Endothelial cell of umbilical vein (primary cell): ENCODE measurements at regions not wholly inside any gene's neighbourhood (a gene's known extent, or its start where the extent isn't known, plus 50 kb on each side); places are given as distances from the start of the nearest gene placed in this dataset.

Experiments
- BruUV-seq: library from RNA; stranded (reverse); fragments of 400-500 nt; replicated peaks from 2 replicates; lab custom pipeline; 2021; lab: Mats Ljungman, UMichigan
- CTCF ChIA-PET: fragments of 300-600, 350-600 bp; sonication (Branson Sonifier 250); formaldehyde crosslinking; loops from one replicate; lab custom pipeline; 2021; ENCODE audit warnings: antibody characterized with exemption, inconsistent platforms; lab: Charles Lee
- POLR2A ChIA-PET: fragments of 300-600, 350-600 bp; sonication (Branson Sonifier 250); formaldehyde crosslinking; loops from one replicate; lab custom pipeline; 2021; ENCODE audit warnings: antibody characterized with exemption, inconsistent platforms; lab: Charles Lee
- DNase-seq: peaks from one replicate; pipeline ENCODE4 v3.0.0-alpha.2; 2011; ENCODE audit warnings: low read depth, low spot score
- FAIRE-seq: peaks from 2 replicates; lab custom pipeline; 2011; peaks lifted over from hg19 to GRCh38; lab: Jason Lieb, UNC
- H2AFZ ChIP-seq: 2 replicates; pipeline ENCODE4 v1.6.0; 2012; ENCODE audit warnings: low read depth, low read length, control low read depth, inconsistent platforms
- H3K27ac ChIP-seq: 2 replicates; pipeline ENCODE4 v1.5.1; 2011; ENCODE audit warnings: low read depth, mild to moderate bottlenecking, control low read depth, low read length, moderate library complexity; ENCODE audit not compliant: insufficient read depth
- H3K27me3 ChIP-seq, 2 experiments: 2 replicates each; pipeline versions ENCODE4 v1.6.0 to v1.6.1; 2011; ENCODE audit warnings: low read length in 2 of 2, mixed read lengths in 1 of 2; ENCODE audit not compliant: control insufficient read depth in 2 of 2, insufficient read depth in 2 of 2
- H3K36me3 ChIP-seq, 2 experiments: 2 replicates in 1 of 2; 3 replicates in 1 of 2; pipeline ENCODE4 v1.5.1; 2011; ENCODE audit warnings: low read length in 2 of 2, mild to moderate bottlenecking in 1 of 2, moderate library complexity in 1 of 2; ENCODE audit not compliant: control insufficient read depth in 2 of 2, insufficient read depth in 2 of 2; ENCODE audit errors: extremely low read depth in 1 of 2
- H3K4me1 ChIP-seq: 3 replicates; pipeline ENCODE4 v1.5.1; 2011; ENCODE audit warnings: mild to moderate bottlenecking, low read length; ENCODE audit not compliant: control insufficient read depth, insufficient read depth; ENCODE audit errors: extremely low read depth
- H3K4me2 ChIP-seq: 2 replicates; pipeline ENCODE4 v1.6.1; 2011; ENCODE audit warnings: low read length, control low read depth, mixed read lengths; ENCODE audit not compliant: insufficient read depth
- H3K4me3 ChIP-seq, 3 experiments: fragments of 200-600 bp in 1 of 3; sonication (generic), shearing (Covaris generic) in 1 of 3; replicated peaks in 1 of 3; 2 replicates each; pipeline ENCODE4 v1.5.1; 2011 to 2016; ENCODE audit warnings: control low read depth in 3 of 3, low read length in 3 of 3, mild to moderate bottlenecking in 2 of 3, inconsistent platforms in 1 of 3, low read depth in 1 of 3, moderate library complexity in 1 of 3; ENCODE audit not compliant: insufficient read depth in 1 of 3
- H3K79me2 ChIP-seq: 2 replicates; pipeline ENCODE4 v1.6.0; 2012; ENCODE audit warnings: low read length, inconsistent platforms; ENCODE audit not compliant: control insufficient read depth, insufficient read depth
- H3K9ac ChIP-seq: replicated peaks from 2 replicates; pipeline ENCODE3; 2011; ENCODE audit warnings: low read length, control low read depth; ENCODE audit not compliant: insufficient read depth; ENCODE audit errors: extremely low read depth
- H3K9me1 ChIP-seq: replicated peaks from 3 replicates; pipeline ENCODE4 v1.6.0; 2011; ENCODE audit warnings: mild to moderate bottlenecking, low read length; ENCODE audit not compliant: control insufficient read depth, insufficient read depth; ENCODE audit errors: extremely low read depth
- H3K9me3 ChIP-seq: replicated peaks from 2 replicates; pipeline ENCODE4 v1.5.1; 2012; ENCODE audit warnings: low read length, inconsistent platforms; ENCODE audit not compliant: control insufficient read depth, insufficient read depth
- H4K20me1 ChIP-seq: replicated peaks from 2 replicates; pipeline ENCODE3; 2011; ENCODE audit warnings: mild to moderate bottlenecking, low read length; ENCODE audit not compliant: control insufficient read depth, insufficient read depth; ENCODE audit errors: extremely low read depth
- CTCF ChIP-seq, 2 donors: IDR thresholded peaks; 1 replicate in 1 of 2; 2 replicates in 1 of 2; pipeline ENCODE4 v1.5.1; 2011; ENCODE audit warnings: low read length in 2 of 2, mild to moderate bottlenecking in 2 of 2, moderate library complexity in 2 of 2, control low read depth in 1 of 2, inconsistent platforms in 1 of 2, low read depth in 1 of 2; ENCODE audit not compliant: insufficient read depth in 1 of 2; ENCODE audit errors: extremely low read depth in 1 of 2
- EZH2 ChIP-seq: IDR thresholded peaks from 2 replicates; pipeline ENCODE4 v1.6.1; 2012; ENCODE audit warnings: borderline replicate concordance, low read depth, mild to moderate bottlenecking, moderate library complexity, low read length, inconsistent platforms; ENCODE audit not compliant: severe bottlenecking
- FOS ChIP-seq: IDR thresholded peaks from 2 replicates; pipeline ENCODE4 v1.6.1; 2011; ENCODE audit warnings: mild to moderate bottlenecking, low read length, moderate library complexity, borderline replicate concordance; ENCODE audit not compliant: insufficient read depth
- GATA2 ChIP-seq: IDR thresholded peaks from 2 replicates; pipeline ENCODE4 v1.7.0; 2011; ENCODE audit warnings: low read depth, mild to moderate bottlenecking, moderate library complexity, mixed read lengths, low read length; ENCODE audit not compliant: insufficient read length, insufficient read depth
- JUN ChIP-seq: IDR thresholded peaks from 2 replicates; pipeline ENCODE4 v1.6.1; 2011; ENCODE audit warnings: borderline replicate concordance, low read depth; ENCODE audit not compliant: insufficient read length, insufficient read depth
- MAX ChIP-seq: IDR thresholded peaks from 2 replicates; pipeline ENCODE4 v1.6.1; 2011; ENCODE audit not compliant: insufficient read depth, insufficient read length
- MYC ChIP-seq: IDR thresholded peaks from one replicate; pipeline ENCODE4 v1.6.1; 2011; ENCODE audit warnings: mild to moderate bottlenecking, low read depth, low read length
- POLR2A ChIP-seq: IDR thresholded peaks from 2 replicates; pipeline ENCODE4 v1.6.1; 2012; ENCODE audit warnings: low read depth, mild to moderate bottlenecking, control low read depth, low read length
- POLR2AphosphoS5 ChIP-seq: IDR thresholded peaks from 2 replicates; pipeline ENCODE4 v1.6.1; 2012; ENCODE audit warnings: low read depth, mild to moderate bottlenecking, control low read depth, low read length, moderate library complexity; ENCODE audit not compliant: insufficient read depth
- dilution Hi-C: fragments of 300-500 bp; cut with MboI; formaldehyde crosslinking; loops from one replicate; pipeline ENCODE4 v1.15.0; 2019; ENCODE audit warnings: low sequenced_read_pairs; ENCODE audit not compliant: extremely low pct_ligation_motif_present
- intact Hi-C: fragments of 100-400 bp; cut with micrococcal nuclease; formaldehyde crosslinking; loops from one replicate; pipeline ENCODE4 v1.10.0; 2022

- POLR2A ChIA-PET = no interaction called here
- FAIRE-seq = no peak
- intact Hi-C loops = no loop called here
These were observed 395.9 kb downstream of the PREX1 start for GRCh38 chr20:48431653-48432493.

GRCh38 chr20:48426630-48427029 is 401.2 kb downstream of the PREX1 start:
- Histone ChIP-seq H3K9me1 (no peaks in the 10 kb centered on the region), H3K36me3 (no peaks in the 10 kb centered on the region), H3K79me2 (no peaks in the 10 kb centered on the region), H4K20me1 (no peaks in the 10 kb centered on the region), H3K4me2 (no peak overlapping the region), H3K27ac (no peak overlapping the region), H3K4me1 (no peaks in the 10 kb centered on the region), H3K9ac (no peak overlapping the region), H3K27me3 (no peaks in the 10 kb centered on the region), H3K9me3 (no peaks in the 10 kb centered on the region), H3K4me3 (no peak overlapping the region), H2AFZ (no peak overlapping the region)
- BruUV-seq = no TSS peak
- dilution Hi-C loops = no loop called here
- POLR2A ChIA-PET = no interaction called here
- no peak for TF ChIP-seq POLR2AphosphoS5
- no peak for TF ChIP-seq CTCF (IDR thresholded peaks at IDR 0.05; ENCODE audit: extremely low read depth in 1 of 2, insufficient read depth in 1 of 2, low read depth in 1 of 2, low read length in 2 of 2)
- no peak for TF ChIP-seq EZH2
- TF ChIP-seq FOS = no peak
- TF ChIP-seq GATA2 = no peak
- no peak for TF ChIP-seq MAX
- TF ChIP-seq POLR2A = no peak
- TF ChIP-seq MYC = no peak
- no peak for TF ChIP-seq JUN
- intact Hi-C loops = no loop called here
- DNase-seq (no peak), FAIRE-seq (no peak)
- CTCF ChIA-PET = no interaction called here

More at GRCh38 chr20:48431653-48432493, 395.9 kb downstream of the PREX1 start:
- Histone ChIP-seq H3K36me3 (no peaks in the 10 kb centered on the region), H3K9me1 (no peaks in the 10 kb centered on the region), H3K27ac (no peak overlapping the region), H3K4me3 (no peak overlapping the region), H3K4me1 (no peaks in the 10 kb centered on the region), H3K27me3 (no peaks in the 10 kb centered on the region), H3K4me2 (no peak overlapping the region), H3K79me2 (no peaks in the 10 kb centered on the region), H2AFZ (no peak overlapping the region), H3K9me3 (no peaks in the 10 kb centered on the region), H3K9ac (no peak overlapping the region), H4K20me1 (no peaks in the 10 kb centered on the region)
- no peak for DNase-seq
- BruUV-seq = no TSS peak
- CTCF ChIA-PET = no interaction called here
- dilution Hi-C loops = no loop called here
- no peak for TF ChIP-seq POLR2AphosphoS5
